DND-41 (cell line): ENCODE measurements at regions not wholly inside any gene's neighbourhood (a gene's known extent, or its start where the extent isn't known, plus 50 kb on each side); places are given as distances from the start of the nearest gene placed in this dataset.
"Not testable (repeated sequence)": the region's sequence is repeated elsewhere in the genome, so short reads cannot be mapped to it uniquely, and the experiment has no call there.

Experiments
- ATAC-seq: fragments of 200-7000 bp; cut with Tn5 transposase; 3 replicates; pipeline ENCODE4 v1.9.1; 2021; ENCODE audit warnings: low read depth; ENCODE audit not compliant: insufficient read depth
- DNase-seq: peaks from one replicate; pipeline ENCODE4 v3.0.0-alpha.2; 2020
- H2AFZ ChIP-seq: 2 replicates; pipeline ENCODE4 v1.6.0; 2012; ENCODE audit warnings: low read depth, low read length
- H3K27ac ChIP-seq: 2 replicates; pipeline ENCODE4 v1.5.1; 2012; ENCODE audit warnings: low read length, inconsistent platforms
- H3K27me3 ChIP-seq: fragments of 200-600 bp; sonication (generic); 2 replicates; pipeline ENCODE4 v1.6.0; 2012; ENCODE audit warnings: low read length, mild to moderate bottlenecking, inconsistent platforms; ENCODE audit not compliant: insufficient read depth, poor library complexity
- H3K36me3 ChIP-seq: 2 replicates; pipeline ENCODE4 v1.5.1; 2012; ENCODE audit warnings: low read length, inconsistent platforms; ENCODE audit not compliant: insufficient read depth
- H3K4me1 ChIP-seq: 2 replicates; pipeline ENCODE4 v1.5.1; 2012; ENCODE audit warnings: mild to moderate bottlenecking, low read length; ENCODE audit not compliant: insufficient read depth
- H3K4me2 ChIP-seq: 2 replicates; pipeline ENCODE4 v1.6.0; 2012; ENCODE audit warnings: mild to moderate bottlenecking, moderate library complexity, low read length, inconsistent platforms; ENCODE audit not compliant: insufficient read depth
- H3K4me3 ChIP-seq, 2 experiments: fragments of 200-600 bp in 1 of 2; shearing (Covaris generic) in 1 of 2; 2 replicates each; pipeline ENCODE4 v1.5.1; 2012 to 2016; ENCODE audit warnings: inconsistent platforms in 2 of 2, low read length in 2 of 2, mild to moderate bottlenecking in 2 of 2, low read depth in 1 of 2, moderate library complexity in 1 of 2
- H3K79me2 ChIP-seq: 2 replicates; pipeline ENCODE4 v1.6.0; 2012; ENCODE audit warnings: low read length, inconsistent platforms; ENCODE audit not compliant: insufficient read depth
- H3K9ac ChIP-seq: 2 replicates; pipeline ENCODE4 v1.6.0; 2012; ENCODE audit warnings: low read depth, mild to moderate bottlenecking, inconsistent platforms, low read length, moderate library complexity
- H3K9me3 ChIP-seq: 2 replicates; pipeline ENCODE4 v1.5.1; 2012; ENCODE audit warnings: low read length, moderate library complexity, mild to moderate bottlenecking, inconsistent platforms; ENCODE audit not compliant: insufficient read depth, severe bottlenecking
- H4K20me1 ChIP-seq: 2 replicates; pipeline ENCODE4 v1.6.0; 2012; ENCODE audit warnings: low read length; ENCODE audit not compliant: insufficient read depth

- H3K9ac ChIP-seq, H3K4me1 ChIP-seq, H2AFZ ChIP-seq, H4K20me1 ChIP-seq, H3K9me3 ChIP-seq, DNase-seq, H3K4me2 ChIP-seq, ATAC-seq, H3K27ac ChIP-seq, H3K36me3 ChIP-seq, H3K27me3 ChIP-seq, H3K4me3 ChIP-seq: not testable (repeated sequence)
- H3K79me2 ChIP-seq = peaks cover 32% of the 10 kb centered on the region
Observed at GRCh38 chr2:87468429-87468981, 279.4 kb upstream of the PLGLB2 start.

- H3K4me1 ChIP-seq = not testable (repeated sequence)
- DNase-seq = peak; percentile 61
Observed at GRCh38 chr2:87469180-87470151, 278.4 kb upstream of the PLGLB2 start.

GRCh38 chr2:87470381-87471380, 277.2 kb upstream of the PLGLB2 start:
- not testable (repeated sequence) for H3K36me3 ChIP-seq, ATAC-seq, H3K27me3 ChIP-seq, H2AFZ ChIP-seq, H3K4me3 ChIP-seq, H3K9ac ChIP-seq, H3K27ac ChIP-seq, H3K4me2 ChIP-seq, H3K4me1 ChIP-seq, H3K9me3 ChIP-seq, DNase-seq, H4K20me1 ChIP-seq
- H3K79me2 ChIP-seq = peaks cover 24% of the 10 kb centered on the region

More at GRCh38 chr2:87469180-87470151, 278.4 kb upstream of the PLGLB2 start:
- not testable (repeated sequence) for H3K4me3 ChIP-seq, H4K20me1 ChIP-seq, H2AFZ ChIP-seq, H3K36me3 ChIP-seq, H3K9ac ChIP-seq, H3K9me3 ChIP-seq, H3K27ac ChIP-seq, H3K27me3 ChIP-seq, H3K4me2 ChIP-seq
- H3K79me2 ChIP-seq = peaks cover 29% of the 10 kb centered on the region
- ATAC-seq = peak; percentile 79

- not testable (repeated sequence) for H3K9ac ChIP-seq, H3K4me1 ChIP-seq, H3K27me3 ChIP-seq, H3K4me3 ChIP-seq, H4K20me1 ChIP-seq, H3K4me2 ChIP-seq, H2AFZ ChIP-seq, ATAC-seq, H3K9me3 ChIP-seq, H3K27ac ChIP-seq, H3K36me3 ChIP-seq, DNase-seq
- peaks cover 20% of the 10 kb centered on the region for H3K79me2 ChIP-seq
Observed at GRCh38 chr2:87471478-87471877, 276.4 kb upstream of the PLGLB2 start.

GRCh38 chr2:87476223-87476872, 271.5 kb upstream of the PLGLB2 start:
- ATAC-seq = peak; percentile 78
- not testable (repeated sequence) for H4K20me1 ChIP-seq, H3K4me3 ChIP-seq, H3K27ac ChIP-seq, H3K4me2 ChIP-seq, H3K9me3 ChIP-seq, DNase-seq, H2AFZ ChIP-seq, H3K4me1 ChIP-seq, H3K36me3 ChIP-seq, H3K9ac ChIP-seq, H3K27me3 ChIP-seq
- H3K79me2 ChIP-seq = peaks cover 12% of the 10 kb centered on the region; the same call in 1 of the 2 replicates

- not testable (repeated sequence) for H2AFZ ChIP-seq, H3K4me2 ChIP-seq, DNase-seq, H3K27ac ChIP-seq, H3K4me3 ChIP-seq, ATAC-seq, H3K9ac ChIP-seq, H3K9me3 ChIP-seq, H3K27me3 ChIP-seq, H3K4me1 ChIP-seq, H4K20me1 ChIP-seq, H3K36me3 ChIP-seq
- H3K79me2 ChIP-seq = peaks cover 14% of the 10 kb centered on the region; the same call in 1 of the 2 replicates
Observed at GRCh38 chr2:87476936-87477335, 271.0 kb upstream of the PLGLB2 start.

GRCh38 chr2:87477669-87478428, 270.0 kb upstream of the PLGLB2 start:
- H3K27ac ChIP-seq, ATAC-seq, H3K9me3 ChIP-seq, H3K27me3 ChIP-seq, H4K20me1 ChIP-seq, DNase-seq, H3K4me2 ChIP-seq, H3K4me3 ChIP-seq, H3K36me3 ChIP-seq, H3K9ac ChIP-seq, H3K4me1 ChIP-seq, H2AFZ ChIP-seq: not testable (repeated sequence)
- H3K79me2 ChIP-seq = peaks cover 16% of the 10 kb centered on the region; the same call in 1 of the 2 replicates
